HEK293T (cell line): ENCODE measurements at regions not wholly inside any gene's neighbourhood (a gene's known extent, or its start where the extent isn't known, plus 50 kb on each side); places are given as distances from the start of the nearest gene placed in this dataset.

Experiments used
- ARNT ChIP-seq: fragments of 450-650 bp; IDR thresholded peaks from 2 replicates; pipeline ENCODE4 v1.6.1; 2017; ENCODE audit warnings: mild to moderate bottlenecking
- BHLHE40 ChIP-seq: fragments of 450-650 bp; IDR thresholded peaks from 2 replicates; pipeline ENCODE4 v1.6.1; 2016; ENCODE audit warnings: mild to moderate bottlenecking, moderate library complexity, borderline replicate concordance
- FOXK2 ChIP-seq: fragments of 450-650 bp; IDR thresholded peaks from 2 replicates; pipeline ENCODE4 v1.6.1; 2016; ENCODE audit warnings: mild to moderate bottlenecking
- SUZ12 ChIP-seq: fragments of 450-650 bp; IDR thresholded peaks from 2 replicates; pipeline ENCODE4 v1.6.1; 2016; ENCODE audit warnings: mild to moderate bottlenecking

DNA sequence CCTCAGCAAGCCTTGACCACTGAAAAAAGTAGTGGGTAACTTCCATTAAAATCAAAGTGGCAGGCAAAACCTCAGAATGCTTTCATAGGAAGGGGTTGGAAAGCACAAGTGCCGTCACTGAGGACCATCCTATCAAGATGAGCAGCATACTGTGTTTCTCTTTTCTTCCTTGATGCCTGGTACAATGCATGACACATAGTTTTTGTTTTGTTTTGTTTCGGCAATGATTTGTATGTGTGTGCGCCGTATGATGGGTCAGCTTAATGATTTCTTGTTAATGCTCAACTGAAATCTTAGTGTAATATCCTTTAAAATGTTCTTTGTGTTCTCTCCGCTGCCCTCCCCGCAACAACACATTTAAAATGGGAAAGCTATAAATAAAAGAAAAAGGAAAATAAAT, 476.4 kb upstream of the KCNMB2 start:
- TF ChIP-seq ARNT = no peak
- TF ChIP-seq BHLHE40 = no peak
- no peak for TF ChIP-seq FOXK2
- no peak for TF ChIP-seq SUZ12
